ENCODE measurements at regions not wholly inside any gene's neighbourhood (a gene's known extent, or its start where the extent isn't known, plus 50 kb on each side); places are given as distances from the start of the nearest gene placed in this dataset.
A peak's percentile ranks its signal among the peaks of the same experiment; 100 is the strongest.

- DNase-seq (ENCODE audit: low read depth), result peak; percentile 11
- H3K4me3 ChIP-seq (ENCODE audit: low read length), result no peak overlapping the region
- TF ChIP-seq CTCF (conservative IDR thresholded peaks at IDR 0.05; ENCODE audit: low read length), result no peak
These were observed 124.5 kb downstream of the SLC16A9 start for GRCh38 chr10:59585046-59585700.

GRCh38 chr10:59582780-59583179, 126.9 kb downstream of the SLC16A9 start:
- DNase-seq (ENCODE audit: low read depth), result no peak
- no peak for TF ChIP-seq CTCF (conservative IDR thresholded peaks at IDR 0.05; ENCODE audit: low read length)

GRCh38 chr10:59582058-59582457, 127.6 kb downstream of the SLC16A9 start:
- H3K4me3 ChIP-seq (ENCODE audit: low read length), result no peak overlapping the region
- TF ChIP-seq CTCF (conservative IDR thresholded peaks at IDR 0.05; ENCODE audit: low read length), result no peak
- no peak for DNase-seq (ENCODE audit: low read depth)

More at GRCh38 chr10:59582780-59583179, 126.9 kb downstream of the SLC16A9 start:
- no peak overlapping the region for H3K4me3 ChIP-seq (ENCODE audit: low read length)

GRCh38 chr10:59580026-59580863, 129.4 kb downstream of the SLC16A9 start:
- peak; percentile 77 for TF ChIP-seq CTCF (conservative IDR thresholded peaks at IDR 0.05; ENCODE audit: low read length)
- no peak overlapping the region for H3K4me3 ChIP-seq (ENCODE audit: low read length)
- peak; percentile 64 for DNase-seq (ENCODE audit: low read depth)

GRCh38 chr10:59578741-59579140, 130.9 kb downstream of the SLC16A9 start:
- H3K4me3 ChIP-seq (ENCODE audit: low read length), result no peak overlapping the region
- DNase-seq (ENCODE audit: low read depth), result no peak
- no peak for TF ChIP-seq CTCF (conservative IDR thresholded peaks at IDR 0.05; ENCODE audit: low read length)

- H3K4me3 ChIP-seq (ENCODE audit: low read length), result no peak overlapping the region
- no peak for TF ChIP-seq CTCF (conservative IDR thresholded peaks at IDR 0.05; ENCODE audit: low read length)
- DNase-seq (ENCODE audit: low read depth), result no peak
These were observed 131.7 kb downstream of the SLC16A9 start for GRCh38 chr10:59577984-59578383.

- no peak for DNase-seq (ENCODE audit: low read depth)
- no peak for TF ChIP-seq CTCF (conservative IDR thresholded peaks at IDR 0.05; ENCODE audit: low read length)
- no peak overlapping the region for H3K4me3 ChIP-seq (ENCODE audit: low read length)
These were observed 134.4 kb downstream of the SLC16A9 start for GRCh38 chr10:59575269-59575668.
